SK-N-SH (cell line): ENCODE measurements at regions not wholly inside any gene's neighbourhood (a gene's known extent, or its start where the extent isn't known, plus 50 kb on each side); places are given as distances from the start of the nearest gene placed in this dataset.

Experiments used
- CTCF ChIA-PET: fragments of 300-600, 350-600 bp; formaldehyde crosslinking; extraction: SDS; loops from one replicate; lab custom pipeline; 2021; lab: Yijun Ruan, JAX
- POLR2A ChIA-PET: fragments of 350-600 bp; sonication (Branson Sonifier 250); formaldehyde crosslinking; extraction: SDS; loops from one replicate; lab custom pipeline; 2020; ENCODE audit warnings: antibody characterized with exemption, inconsistent platforms; lab: Yijun Ruan, JAX
- DNase-seq: peaks from one replicate; pipeline ENCODE4 v3.0.0; 2012
- H2AFZ ChIP-seq: fragments of 200-600 bp; sonication (generic); 2 replicates; pipeline ENCODE4 v1.8.1; 2016; ENCODE audit warnings: antibody characterized with exemption, mild to moderate bottlenecking, low read depth
- H3F3A ChIP-seq: fragments of 200-600 bp; sonication (generic); replicated peaks from 2 replicates; pipeline ENCODE3; 2016; ENCODE audit warnings: antibody characterized with exemption, mild to moderate bottlenecking; ENCODE audit not compliant: insufficient read depth
- H3K27ac ChIP-seq, 2 experiments: fragments of 200-500 bp in 1 of 2; fragments of 200-600 bp in 1 of 2; sonication (Bioruptor generic) in 1 of 2; sonication (generic), shearing (Covaris generic) in 1 of 2; 2 replicates each; pipeline versions ENCODE4 v1.5.1 to v1.6.1; 2014 to 2016; ENCODE audit warnings: low read depth in 2 of 2, inconsistent platforms in 1 of 2, low read length in 1 of 2, mild to moderate bottlenecking in 1 of 2, mixed read lengths in 1 of 2
- H3K27me3 ChIP-seq: fragments of 200-600 bp; sonication (generic), shearing (Covaris generic); 2 replicates; pipeline ENCODE4 v1.6.1; 2016; ENCODE audit warnings: mixed run types; ENCODE audit not compliant: insufficient read depth
- H3K36me3 ChIP-seq, 2 experiments: fragments of 200-500 bp in 1 of 2; fragments of 200-600 bp in 1 of 2; sonication (Bioruptor generic) in 1 of 2; sonication (generic) in 1 of 2; replicated peaks in 1 of 2; 2 replicates each; pipeline versions ENCODE3 to v1.5.1; 2014 to 2016; ENCODE audit warnings: low read length in 1 of 2, mild to moderate bottlenecking in 1 of 2; ENCODE audit not compliant: insufficient read depth in 2 of 2, control insufficient read depth in 1 of 2
- H3K4me1 ChIP-seq, 2 experiments: fragments of 200-500 bp in 1 of 2; fragments of 200-600 bp in 1 of 2; sonication (Bioruptor generic) in 1 of 2; sonication (generic), shearing (Covaris generic) in 1 of 2; 2 replicates each; pipeline versions ENCODE4 v1.5.1 to v1.6.1; 2014 to 2016; ENCODE audit warnings: low read depth in 1 of 2, low read length in 1 of 2, mixed run types in 1 of 2; ENCODE audit not compliant: insufficient read depth in 2 of 2, control insufficient read depth in 1 of 2
- H3K4me2 ChIP-seq: fragments of 200-600 bp; sonication (generic), shearing (Covaris generic); 2 replicates; pipeline ENCODE4 v1.6.1; 2017; ENCODE audit warnings: mixed run types
- H3K4me3 ChIP-seq, 2 experiments: fragments of 200-500 bp in 1 of 2; fragments of 200-600 bp in 1 of 2; sonication (Bioruptor generic) in 1 of 2; sonication (generic), shearing (Covaris generic) in 1 of 2; 2 replicates each; pipeline versions ENCODE4 v1.5.1 to v1.8.1; 2014 to 2016; ENCODE audit warnings: low read depth in 2 of 2, inconsistent platforms in 1 of 2, low read length in 1 of 2, mild to moderate bottlenecking in 1 of 2, mixed read lengths in 1 of 2, moderate library complexity in 1 of 2
- H3K79me2 ChIP-seq: fragments of 200-600 bp; sonication (generic); 2 replicates; pipeline ENCODE4 v1.8.1; 2017; ENCODE audit warnings: mild to moderate bottlenecking; ENCODE audit not compliant: insufficient read depth
- H3K9ac ChIP-seq: fragments of 200-600 bp; sonication (generic); 2 replicates; pipeline ENCODE4 v1.6.1; 2017; ENCODE audit warnings: mixed run types
- H3K9me2 ChIP-seq: fragments of 200-600 bp; sonication (generic); 2 replicates; pipeline ENCODE4 v1.6.1; 2017; ENCODE audit warnings: mixed run types
- H3K9me3 ChIP-seq: fragments of 200-600 bp; sonication (generic); 2 replicates; pipeline ENCODE4 v1.6.1; 2017; ENCODE audit warnings: mixed run types, mild to moderate bottlenecking, moderate library complexity
- H4K20me1 ChIP-seq: fragments of 200-600 bp; sonication (generic); 2 replicates; pipeline ENCODE4 v1.6.1; 2017; ENCODE audit warnings: mild to moderate bottlenecking, mixed run types; ENCODE audit not compliant: insufficient read depth
- CHD2 ChIP-seq: fragments of 150-350 bp; IDR thresholded peaks from 2 replicates; pipeline ENCODE4 v1.6.1; 2018; ENCODE audit warnings: low read length; ENCODE audit not compliant: partially characterized antibody
- ELF1 ChIP-seq: IDR thresholded peaks from 2 replicates; pipeline ENCODE4 v1.4.0; 2012
- EZH2phosphoT487 ChIP-seq: fragments of 200-600 bp; sonication (generic); IDR thresholded peaks from 2 replicates; pipeline ENCODE4 v1.6.1; 2017; ENCODE audit warnings: low read depth, mixed run types, mild to moderate bottlenecking, antibody characterized with exemption, moderate library complexity, borderline replicate concordance
- FOSL2 ChIP-seq: IDR thresholded peaks from 2 replicates; pipeline ENCODE4 v1.4.0; 2012; ENCODE audit warnings: low read depth, mild to moderate bottlenecking, moderate library complexity, borderline replicate concordance
- FOXJ3 ChIP-seq: sonication (generic); formaldehyde crosslinking; IDR thresholded peaks from 2 replicates; pipeline ENCODE4 v1.5.1; 2020; ENCODE audit warnings: mild to moderate bottlenecking, missing genetic modification reagents
- FOXM1 ChIP-seq: IDR thresholded peaks from 2 replicates; pipeline ENCODE4 v1.4.0; 2012; ENCODE audit warnings: low read depth, mild to moderate bottlenecking
- GABPA ChIP-seq: IDR thresholded peaks from 2 replicates; pipeline ENCODE4 v1.4.0; 2012; ENCODE audit warnings: low read depth, mild to moderate bottlenecking
- GATA2 ChIP-seq: sonication (generic); formaldehyde crosslinking; IDR thresholded peaks from 2 replicates; pipeline ENCODE4 v1.5.0; 2020; ENCODE audit warnings: mild to moderate bottlenecking, missing genetic modification reagents
- IRF3 ChIP-seq: fragments of 150-350 bp; IDR thresholded peaks from 2 replicates; pipeline ENCODE4 v1.6.1; 2016; ENCODE audit warnings: mild to moderate bottlenecking, low read depth, low read length
- JUND ChIP-seq: IDR thresholded peaks from 2 replicates; pipeline ENCODE4 v1.4.0; 2012
- MEF2A ChIP-seq: IDR thresholded peaks from 2 replicates; pipeline ENCODE4 v1.4.0; 2012; ENCODE audit warnings: low read depth, borderline replicate concordance
- MXI1 ChIP-seq: IDR thresholded peaks from 2 replicates; pipeline ENCODE4 v1.6.1; 2012; ENCODE audit warnings: mild to moderate bottlenecking, low read depth, low read length, improper control_type of control experiment
- NFIC ChIP-seq: IDR thresholded peaks from 2 replicates; pipeline ENCODE4 v1.4.0; 2012; ENCODE audit warnings: borderline replicate concordance
- NRF1 ChIP-seq: IDR thresholded peaks from 2 replicates; pipeline ENCODE4 v1.6.1; 2012; ENCODE audit warnings: low read depth, mild to moderate bottlenecking, low read length
- RCOR1 ChIP-seq: fragments of 150-350 bp; IDR thresholded peaks from 2 replicates; pipeline ENCODE4 v1.6.1; 2017; ENCODE audit warnings: antibody characterized with exemption, low read length
- RFX5 ChIP-seq: IDR thresholded peaks from 2 replicates; pipeline ENCODE4 v1.6.1; 2012; ENCODE audit warnings: mild to moderate bottlenecking, improper control_type of control experiment, low read length
- RXRA ChIP-seq: IDR thresholded peaks from 2 replicates; pipeline ENCODE4 v1.4.0; 2012; ENCODE audit warnings: low read depth, mild to moderate bottlenecking, borderline replicate concordance
- WGBS: methylation state at CpG from one replicate; pipeline ENCODE4 v1.1.6; 2017; ENCODE audit warnings: low lambda C conversion rate; 5-methylcytosine and 5-hydroxymethylcytosine counted together

- Histone ChIP-seq H4K20me1 (no peaks in the 10 kb centered on the region), H3K4me2 (no peak overlapping the region), H2AFZ (no peak overlapping the region), H3K4me3 (no peak overlapping the region), H3K4me1 (no peaks in the 10 kb centered on the region; a peak in 1 of 4 replicates), H3K79me2 (no peaks in the 10 kb centered on the region), H3K36me3 (no peaks in the 10 kb centered on the region), H3K27ac (no peak overlapping the region), H3F3A (no peaks in the 10 kb centered on the region), H3K27me3 (no peaks in the 10 kb centered on the region), H3K9me3 (no peaks in the 10 kb centered on the region), H3K9me2 (no peaks in the 10 kb centered on the region), H3K9ac (no peak overlapping the region)
- DNase-seq = no peak
- no peak for TF ChIP-seq RXRA
- no peak for TF ChIP-seq FOXM1
- no peak for TF ChIP-seq FOXJ3 (CRISPR knock-in tag)
- TF ChIP-seq IRF3 = no peak
- TF ChIP-seq NRF1 = no peak
- no peak for TF ChIP-seq MEF2A
- TF ChIP-seq GABPA = no peak
- TF ChIP-seq RFX5 = no peak
- no peak for TF ChIP-seq CHD2
- TF ChIP-seq RCOR1 = no peak
- TF ChIP-seq FOSL2 = no peak
- TF ChIP-seq JUND = no peak
- no peak for TF ChIP-seq NFIC
- WGBS = 28% methylated on average over 2 of the region's 2 CpGs
- ChIA-PET POLR2A (no interaction called here), CTCF (no interaction called here)
Observed at GRCh38 chr1:191043066-191043465, 565.4 kb upstream of the BRINP3 start.

GRCh38 chr1:191049781-191050180, 572.1 kb upstream of the BRINP3 start:
- Histone ChIP-seq H3K27me3 (no peaks in the 10 kb centered on the region), H4K20me1 (no peaks in the 10 kb centered on the region), H3K9me2 (no peaks in the 10 kb centered on the region), H2AFZ (no peak overlapping the region), H3K4me2 (no peak overlapping the region), H3K79me2 (no peaks in the 10 kb centered on the region), H3F3A (no peaks in the 10 kb centered on the region), H3K9me3 (no peaks in the 10 kb centered on the region), H3K9ac (no peak overlapping the region), H3K4me1 (no peaks in the 10 kb centered on the region), H3K4me3 (no peak overlapping the region), H3K27ac (no peak overlapping the region), H3K36me3 (no peaks in the 10 kb centered on the region)
- no peak for TF ChIP-seq JUND
- no peak for TF ChIP-seq MXI1
- TF ChIP-seq ELF1 = no peak
- ChIA-PET POLR2A (no interaction called here), CTCF (no interaction called here)
- WGBS = 10% methylated on average over 2 of the region's 2 CpGs
- no peak for DNase-seq

- H3K4me3 ChIP-seq = no peak overlapping the region
- TF ChIP-seq GATA2 = no peak
- TF ChIP-seq RFX5 = no peak
- no peak for TF ChIP-seq EZH2phosphoT487
- no peak for TF ChIP-seq FOXJ3 (CRISPR knock-in tag)
- H4K20me1 ChIP-seq = no peaks in the 10 kb centered on the region
- H3K36me3 ChIP-seq = no peaks in the 10 kb centered on the region
- no peaks in the 10 kb centered on the region for H3F3A ChIP-seq
- no peaks in the 10 kb centered on the region; the same call in 1 of the 2 replicates for H3K9me2 ChIP-seq
- H3K27ac ChIP-seq = no peak overlapping the region
- no peaks in the 10 kb centered on the region for H3K79me2 ChIP-seq
- no peaks in the 10 kb centered on the region for H3K4me1 ChIP-seq
- H3K9ac ChIP-seq = no peak overlapping the region
- no peaks in the 10 kb centered on the region for H3K9me3 ChIP-seq
- H3K27me3 ChIP-seq = no peaks in the 10 kb centered on the region
- CTCF ChIA-PET = no interaction called here
- DNase-seq = no peak
- POLR2A ChIA-PET = no interaction called here
- no peak overlapping the region for H2AFZ ChIP-seq
- WGBS = 10% methylated on average over 6 of the region's 6 CpGs
- no peak overlapping the region for H3K4me2 ChIP-seq
Observed at GRCh38 chr1:191052888-191053287, 575.2 kb upstream of the BRINP3 start.
